HG03442 (cell line): ENCODE measurements at regions not wholly inside any gene's neighbourhood (a gene's known extent, or its start where the extent isn't known, plus 50 kb on each side); places are given as distances from the start of the nearest gene placed in this dataset.
"Not testable (repeated sequence)": the region's sequence is repeated elsewhere in the genome, so short reads cannot be mapped to it uniquely, and the experiment has no call there.

Source experiments
- ATAC-seq: cut with Tn5 transposase; IDR thresholded peaks from one replicate; pipeline ENCODE4 v1.9.1; 2021; ENCODE audit warnings: mild to moderate bottlenecking, moderate library complexity; ENCODE audit not compliant: unreplicated experiment

GRCh38 chr7:155227788-155228458 is 69.8 kb upstream of the INSIG1 start:
- no peak for ATAC-seq

- no peak for ATAC-seq
These were observed 69.2 kb upstream of the INSIG1 start for GRCh38 chr7:155228459-155228845.

- no peak for ATAC-seq
These were observed 68.8 kb upstream of the INSIG1 start for GRCh38 chr7:155228894-155229293.

- ATAC-seq = no peak
These were observed 68.0 kb upstream of the INSIG1 start for GRCh38 chr7:155229548-155230168.

- ATAC-seq = no peak
These were observed 67.5 kb upstream of the INSIG1 start for GRCh38 chr7:155230169-155230593.

- no peak for ATAC-seq
These were observed 66.4 kb upstream of the INSIG1 start for GRCh38 chr7:155231241-155231800.

- ATAC-seq = no peak
These were observed 65.7 kb upstream of the INSIG1 start for GRCh38 chr7:155231941-155232340.

GRCh38 chr7:155232911-155233310 is 64.8 kb upstream of the INSIG1 start:
- ATAC-seq = no peak

- no peak for ATAC-seq
These were observed 64.1 kb upstream of the INSIG1 start for GRCh38 chr7:155233311-155234157.

- no peak for ATAC-seq
These were observed 63.6 kb upstream of the INSIG1 start for GRCh38 chr7:155234158-155234492.

- ATAC-seq = no peak
These were observed 62.5 kb upstream of the INSIG1 start for GRCh38 chr7:155234950-155235789.

GRCh38 chr7:155236386-155236785 is 61.3 kb upstream of the INSIG1 start:
- ATAC-seq = no peak

GRCh38 chr7:155237297-155237696 is 60.4 kb upstream of the INSIG1 start:
- no peak for ATAC-seq

- ATAC-seq = no peak
These were observed 59.9 kb upstream of the INSIG1 start for GRCh38 chr7:155237730-155238129.

GRCh38 chr7:155239431-155240087 is 58.1 kb upstream of the INSIG1 start:
- not testable (repeated sequence) for ATAC-seq

- no peak for ATAC-seq
These were observed 53.0 kb upstream of the INSIG1 start for GRCh38 chr7:155244675-155245074.

GRCh38 chr7:155247479-155248365 is 50.0 kb upstream of the INSIG1 start:
- ATAC-seq = no peak
